ENCODE measurements at regions not wholly inside any gene's neighbourhood (a gene's known extent, or its start where the extent isn't known, plus 50 kb on each side); places are given as distances from the start of the nearest gene placed in this dataset.

DNA sequence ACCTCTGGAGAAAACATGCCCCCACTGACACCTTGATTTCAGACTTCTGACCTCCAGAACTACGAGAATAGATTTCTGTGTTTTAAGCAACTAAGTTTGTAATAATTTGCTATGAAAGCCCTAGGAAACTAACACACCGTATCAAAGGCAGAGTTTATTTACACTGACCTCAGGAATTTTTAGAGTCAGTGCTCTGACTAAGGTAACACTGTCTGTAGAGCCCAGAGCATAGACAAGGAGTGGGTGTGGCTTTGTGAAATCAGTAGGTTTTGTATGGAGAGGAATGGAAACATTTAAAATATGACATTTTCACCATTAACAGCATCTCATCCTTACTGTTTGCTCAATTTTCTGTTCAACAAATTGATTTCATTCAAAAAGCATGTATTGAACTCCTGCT lies 764.4 kb upstream of the PCDH10 start:
- TF ChIP-seq, protein P1, sequence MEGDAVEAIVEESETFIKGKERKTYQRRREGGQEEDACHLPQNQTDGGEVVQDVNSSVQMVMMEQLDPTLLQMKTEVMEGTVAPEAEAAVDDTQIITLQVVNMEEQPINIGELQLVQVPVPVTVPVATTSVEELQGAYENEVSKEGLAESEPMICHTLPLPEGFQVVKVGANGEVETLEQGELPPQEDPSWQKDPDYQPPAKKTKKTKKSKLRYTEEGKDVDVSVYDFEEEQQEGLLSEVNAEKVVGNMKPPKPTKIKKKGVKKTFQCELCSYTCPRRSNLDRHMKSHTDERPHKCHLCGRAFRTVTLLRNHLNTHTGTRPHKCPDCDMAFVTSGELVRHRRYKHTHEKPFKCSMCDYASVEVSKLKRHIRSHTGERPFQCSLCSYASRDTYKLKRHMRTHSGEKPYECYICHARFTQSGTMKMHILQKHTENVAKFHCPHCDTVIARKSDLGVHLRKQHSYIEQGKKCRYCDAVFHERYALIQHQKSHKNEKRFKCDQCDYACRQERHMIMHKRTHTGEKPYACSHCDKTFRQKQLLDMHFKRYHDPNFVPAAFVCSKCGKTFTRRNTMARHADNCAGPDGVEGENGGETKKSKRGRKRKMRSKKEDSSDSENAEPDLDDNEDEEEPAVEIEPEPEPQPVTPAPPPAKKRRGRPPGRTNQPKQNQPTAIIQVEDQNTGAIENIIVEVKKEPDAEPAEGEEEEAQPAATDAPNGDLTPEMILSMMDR (IDR thresholded peaks at IDR 0.05): no peak
- no peak for TF ChIP-seq POLR2A (IDR thresholded peaks at IDR 0.05)

All from lower leg skin (tissue), 3 donors.